HG03045 (cell line): ENCODE measurements at regions not wholly inside any gene's neighbourhood (a gene's known extent, or its start where the extent isn't known, plus 50 kb on each side); places are given as distances from the start of the nearest gene placed in this dataset.
"Not testable (repeated sequence)": the region's sequence is repeated elsewhere in the genome, so short reads cannot be mapped to it uniquely, and the experiment has no call there.

Experiments used
- ATAC-seq: cut with Tn5 transposase; IDR thresholded peaks from one replicate; pipeline ENCODE4 v1.9.1; 2021; ENCODE audit warnings: mild to moderate bottlenecking, moderate library complexity; ENCODE audit not compliant: unreplicated experiment

DNA sequence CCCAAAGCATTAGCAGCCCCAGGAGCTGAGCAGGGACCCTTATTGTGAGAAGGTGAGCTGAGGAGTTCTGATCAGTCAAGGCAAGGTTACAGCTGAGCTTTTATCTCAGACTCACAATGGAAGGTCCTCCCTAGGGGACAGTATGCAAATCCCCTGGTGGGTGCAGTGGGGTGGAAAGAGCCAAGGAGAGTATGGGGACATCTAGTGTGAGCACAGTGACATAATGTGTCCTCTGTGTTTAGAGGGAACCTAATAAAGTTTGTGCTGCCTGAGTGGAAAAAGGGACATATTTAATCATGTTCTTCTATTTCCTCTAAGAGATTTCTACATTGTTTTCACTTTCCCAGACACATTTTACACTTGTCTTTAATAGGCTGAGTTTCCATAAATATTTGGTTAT, 438.0 kb downstream of the RPIA start:
- not testable (repeated sequence) for ATAC-seq

DNA sequence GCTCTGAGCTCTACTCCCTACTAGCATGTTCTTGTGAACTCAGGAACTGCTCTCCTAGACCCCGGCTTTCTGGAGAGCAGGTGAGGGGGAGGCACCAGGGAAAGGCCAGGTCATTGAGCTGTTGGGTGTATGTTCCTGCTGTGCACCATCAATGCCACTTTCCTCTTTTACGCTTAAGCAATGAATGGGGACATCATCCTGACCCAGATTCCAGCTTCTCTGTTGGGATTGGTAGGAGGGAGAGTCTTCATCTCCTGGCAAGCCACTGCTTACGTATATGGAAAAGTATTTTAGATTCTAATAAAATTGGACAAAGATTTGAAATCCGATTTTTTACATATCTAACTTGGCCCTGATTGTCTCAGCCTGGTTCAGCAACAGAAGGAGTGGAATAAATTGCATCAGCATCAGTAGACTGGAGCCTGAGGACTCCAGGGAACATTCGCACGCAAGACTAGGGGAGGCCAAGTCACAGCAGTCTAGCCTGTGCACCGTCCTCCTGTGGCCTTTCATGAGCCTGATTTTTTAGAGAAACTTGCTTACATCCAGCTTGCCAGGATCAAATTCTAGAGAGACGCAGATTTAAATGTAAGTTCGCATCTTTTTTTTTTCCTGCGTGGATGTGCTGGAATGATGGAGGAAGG, 439.3 kb downstream of the RPIA start:
- not testable (repeated sequence) for ATAC-seq

- ATAC-seq: not testable (repeated sequence)
Observed at GRCh38 chr2:89142959-89143358, 451.5 kb downstream of the RPIA start.

DNA sequence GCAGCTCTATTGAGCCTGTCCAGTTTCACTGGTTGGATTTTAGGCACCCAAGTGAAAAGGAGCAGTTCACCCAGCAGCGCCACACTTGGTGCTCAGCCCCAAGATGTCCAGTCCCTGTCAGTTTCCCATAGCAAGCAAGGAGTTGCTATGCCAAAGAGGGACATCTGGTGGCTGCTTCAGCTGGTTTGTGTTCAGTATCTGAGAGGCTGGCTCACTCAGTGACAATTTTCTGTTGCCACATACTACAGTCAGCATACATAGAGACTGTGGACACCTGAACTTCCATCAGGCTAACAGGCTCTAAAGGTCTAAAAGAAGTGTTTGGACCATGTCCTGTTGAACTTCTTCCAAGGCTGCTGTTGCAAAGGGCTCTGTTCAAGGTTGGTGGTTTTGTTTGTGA, 453.9 kb downstream of the RPIA start:
- not testable (repeated sequence) for ATAC-seq

DNA sequence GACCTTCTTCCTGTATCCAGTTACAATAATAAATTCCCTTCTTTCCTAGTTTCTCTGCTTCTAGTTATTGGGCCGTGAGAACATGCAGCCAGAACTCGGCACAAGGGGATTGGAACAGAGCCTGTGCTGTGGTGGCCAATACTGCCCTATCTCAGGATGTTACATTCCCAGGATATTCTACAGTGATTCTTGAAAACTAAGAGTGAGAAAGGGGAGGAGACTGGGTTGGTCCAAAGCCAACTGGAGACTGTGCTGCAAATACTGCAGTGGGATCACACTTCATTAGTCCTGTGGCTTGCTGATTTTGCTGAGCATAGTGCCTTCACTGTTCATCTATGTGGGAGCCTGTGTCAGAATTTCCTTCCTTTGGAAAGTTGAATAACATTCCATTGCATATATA, 456.8 kb downstream of the RPIA start:
- ATAC-seq: not testable (repeated sequence)

DNA sequence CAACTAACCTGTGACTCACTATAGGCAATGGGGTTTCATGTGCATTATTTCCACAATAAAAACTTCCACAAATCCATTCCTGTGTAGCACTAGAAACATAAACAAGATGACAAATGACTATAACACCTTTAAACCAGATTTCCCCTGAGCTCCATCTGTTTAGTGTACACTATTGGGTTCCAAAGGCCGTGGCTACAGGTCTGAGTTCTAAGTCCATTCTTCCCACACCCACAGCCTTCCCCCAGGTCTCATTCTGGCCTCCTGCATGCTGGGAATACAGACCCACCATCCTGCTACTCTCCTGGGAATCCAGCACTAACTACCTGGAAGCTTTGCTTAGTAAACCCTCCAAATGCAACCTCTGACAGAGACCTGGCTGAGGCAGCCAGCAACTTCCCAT, 460.2 kb downstream of the RPIA start:
- ATAC-seq: not testable (repeated sequence)

- ATAC-seq: not testable (repeated sequence)
Observed at GRCh38 chr2:89152501-89152900, 461.0 kb downstream of the RPIA start.

DNA sequence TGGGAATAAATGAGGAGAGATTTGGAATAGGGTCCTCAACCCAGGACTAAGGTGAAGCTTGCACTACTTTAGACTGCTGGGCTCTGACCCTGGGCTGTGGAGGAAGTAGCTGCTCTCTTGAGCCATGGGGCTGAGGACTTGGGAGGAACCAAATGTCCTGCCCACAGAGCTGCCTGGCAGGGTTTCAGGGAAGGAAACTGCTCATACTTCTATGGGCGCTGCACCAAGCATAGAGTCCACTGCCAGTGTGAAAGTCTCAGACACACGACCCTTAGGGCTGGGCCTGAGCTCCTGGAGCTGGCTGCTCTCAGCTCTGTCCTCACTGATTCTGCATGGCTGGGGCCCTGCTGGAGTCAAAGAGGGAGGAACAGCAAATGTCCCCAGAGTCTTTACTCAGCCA, 461.7 kb downstream of the RPIA start:
- ATAC-seq: not testable (repeated sequence)

- not testable (repeated sequence) for ATAC-seq
Observed at GRCh38 chr2:89154247-89154682, 462.8 kb downstream of the RPIA start.

- not testable (repeated sequence) for ATAC-seq
Observed at GRCh38 chr2:89160306-89160705, 468.8 kb downstream of the RPIA start.

- ATAC-seq: not testable (repeated sequence)
Observed at GRCh38 chr2:89161626-89162025, 470.2 kb downstream of the RPIA start.

GRCh38 chr2:89170506-89171173, 479.2 kb downstream of the RPIA start:
- ATAC-seq: not testable (repeated sequence)

- ATAC-seq: not testable (repeated sequence)
Observed at GRCh38 chr2:89171174-89171519, 479.7 kb downstream of the RPIA start.

- ATAC-seq: not testable (repeated sequence)
Observed at GRCh38 chr2:89177004-89177403, 485.5 kb downstream of the RPIA start.

DNA sequence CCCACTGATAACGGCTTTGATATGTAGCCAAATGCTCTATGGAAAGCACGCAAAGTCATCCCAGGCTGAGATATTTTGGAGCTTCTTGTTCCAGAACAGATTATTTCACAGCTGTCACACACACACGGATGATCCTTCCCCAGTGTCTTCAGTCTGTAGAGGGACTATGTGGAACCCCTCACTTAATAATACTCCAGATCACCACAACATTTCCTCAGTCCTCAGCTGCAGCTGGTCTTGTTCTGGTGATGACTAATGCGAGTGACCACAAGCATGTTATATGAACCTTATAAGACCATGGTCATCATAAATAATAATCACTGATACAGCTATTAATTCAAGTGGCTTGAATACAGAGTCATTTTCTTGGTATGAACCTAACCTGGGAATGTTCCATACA, 490.7 kb downstream of the RPIA start:
- not testable (repeated sequence) for ATAC-seq

GRCh38 chr2:89184746-89185145, 493.3 kb downstream of the RPIA start:
- not testable (repeated sequence) for ATAC-seq

DNA sequence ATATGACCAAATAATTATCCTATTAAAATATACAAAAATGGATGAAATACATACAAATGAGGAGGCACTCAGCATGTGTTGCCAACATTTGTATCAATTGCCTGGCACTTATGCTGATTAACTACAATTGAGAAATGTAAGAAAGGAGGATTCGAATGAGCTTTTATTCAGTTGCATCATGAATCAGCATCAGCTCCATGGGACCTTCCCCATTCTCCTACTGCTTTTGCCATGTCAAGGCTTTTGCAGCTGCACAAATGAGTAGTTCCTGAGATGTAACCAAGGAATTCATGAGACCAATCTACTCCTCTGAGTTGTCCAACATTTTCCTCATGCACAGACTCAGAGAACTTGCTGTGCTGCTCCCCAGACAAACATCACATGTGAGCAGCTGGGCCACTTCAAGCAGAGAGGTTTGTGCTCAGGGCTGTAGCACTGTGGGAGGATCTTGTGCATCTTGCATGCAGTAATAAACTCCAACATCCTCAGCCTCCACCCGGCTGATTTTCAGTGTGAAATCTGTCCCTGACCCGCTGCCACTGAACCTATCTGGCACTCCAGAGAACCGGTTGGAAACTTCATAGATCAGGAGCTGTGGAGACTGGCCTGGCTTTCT, 504.3 kb downstream of the RPIA start:
- ATAC-seq: not testable (repeated sequence)

GRCh38 chr2:89196719-89197118, 505.2 kb downstream of the RPIA start:
- not testable (repeated sequence) for ATAC-seq

GRCh38 chr2:89198026-89198425, 506.6 kb downstream of the RPIA start:
- ATAC-seq: not testable (repeated sequence)

GRCh38 chr2:89199453-89200246, 508.2 kb downstream of the RPIA start:
- not testable (repeated sequence) for ATAC-seq

GRCh38 chr2:89200247-89200527, 508.7 kb downstream of the RPIA start:
- not testable (repeated sequence) for ATAC-seq
